ENCODE measurements at regions not wholly inside any gene's neighbourhood (a gene's known extent, or its start where the extent isn't known, plus 50 kb on each side); places are given as distances from the start of the nearest gene placed in this dataset.

GRCh38 chr3:18743761-18744160 is 318.6 kb upstream of the SATB1 start:
- no peak for TF ChIP-seq CTCF (IDR thresholded peaks at IDR 0.05)
- no peak for TF ChIP-seq POLR2A (IDR thresholded peaks at IDR 0.05)

Measured in right lobe of liver (tissue), 4 donors.